Inflammatory macrophage treated with lipopolysaccharide for 4 hours (primary cell): ENCODE measurements at regions not wholly inside any gene's neighbourhood (a gene's known extent, or its start where the extent isn't known, plus 50 kb on each side); places are given as distances from the start of the nearest gene placed in this dataset.

ENCODE experiments used
- DNase-seq: peaks from one replicate; pipeline ENCODE4 v3.0.0-alpha.2; 2020

DNA sequence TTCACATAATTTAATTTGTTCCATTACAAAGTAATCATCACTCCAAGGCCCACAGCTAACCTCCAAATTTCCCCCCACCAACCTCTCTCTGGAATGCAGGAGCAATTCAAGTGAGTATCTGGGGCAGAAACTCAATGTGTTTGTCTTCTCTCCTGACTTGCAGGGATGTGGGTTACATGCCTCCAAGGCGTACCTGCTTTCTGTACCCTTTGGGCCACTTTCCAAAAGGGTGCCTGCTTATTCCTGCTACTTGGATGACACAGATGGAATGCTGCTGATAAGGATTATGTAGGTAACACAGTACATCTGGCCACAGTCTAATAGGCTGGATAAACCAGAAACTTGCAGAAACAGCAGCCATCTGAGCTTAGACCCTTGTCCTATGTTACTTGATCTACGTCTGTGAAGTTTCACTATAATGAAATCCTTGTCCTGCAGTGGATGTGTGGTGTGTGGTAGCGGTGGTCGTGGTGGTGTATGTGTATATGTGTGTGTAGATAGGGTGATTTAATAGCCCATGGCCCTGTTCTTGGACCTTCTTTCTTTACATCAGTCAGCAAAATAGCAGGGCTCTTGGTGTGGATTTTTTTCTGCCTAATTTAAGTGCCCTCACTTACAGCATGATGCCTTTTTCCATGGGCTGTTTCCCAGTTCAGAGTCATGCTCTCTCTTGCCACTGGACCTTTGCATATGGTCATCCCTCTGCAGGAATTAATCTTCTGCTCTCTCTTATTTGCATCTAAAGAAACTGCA lies 175.9 kb downstream of the ZDHHC21 start:
- no peak for DNase-seq

GRCh38 chr9:14516656-14517055 lies 176.6 kb downstream of the ZDHHC21 start:
- DNase-seq: no peak

DNA sequence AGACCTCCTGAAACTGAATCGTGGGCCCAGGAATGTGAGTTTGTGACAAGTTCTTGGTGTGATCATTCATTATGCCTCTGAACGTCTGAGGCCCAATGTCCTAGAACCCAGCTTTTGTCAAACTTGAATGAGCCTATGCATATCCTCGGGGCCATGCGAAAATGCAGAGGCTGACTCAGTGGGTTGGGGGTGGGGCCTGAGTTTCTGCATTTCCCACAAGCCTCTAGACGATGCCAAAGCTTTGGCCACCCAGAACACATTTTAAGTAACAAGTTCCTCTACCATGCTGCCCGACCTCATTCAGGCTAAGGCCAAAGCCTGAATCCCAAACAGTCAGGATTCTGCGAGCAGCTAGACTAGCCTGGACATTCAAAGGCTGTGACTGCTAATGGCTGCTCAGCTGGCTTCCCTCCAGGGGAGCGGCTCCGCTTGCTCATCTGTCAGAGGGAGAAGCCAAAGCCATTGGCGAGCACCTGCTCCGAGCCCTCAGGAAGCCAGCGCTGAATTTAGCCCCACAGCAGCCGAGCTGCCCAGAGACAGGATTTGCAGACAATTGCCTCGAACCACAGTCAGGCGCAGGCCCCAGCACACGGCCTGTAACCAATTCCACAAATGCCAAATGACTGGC lies 177.5 kb downstream of the ZDHHC21 start:
- no peak for DNase-seq

GRCh38 chr9:14515049-14515448 lies 178.2 kb downstream of the ZDHHC21 start:
- no peak for DNase-seq

GRCh38 chr9:14512942-14513341 lies 180.3 kb downstream of the ZDHHC21 start:
- DNase-seq: no peak

GRCh38 chr9:14511452-14511851 lies 181.8 kb downstream of the ZDHHC21 start:
- peak; percentile 48 for DNase-seq

DNA sequence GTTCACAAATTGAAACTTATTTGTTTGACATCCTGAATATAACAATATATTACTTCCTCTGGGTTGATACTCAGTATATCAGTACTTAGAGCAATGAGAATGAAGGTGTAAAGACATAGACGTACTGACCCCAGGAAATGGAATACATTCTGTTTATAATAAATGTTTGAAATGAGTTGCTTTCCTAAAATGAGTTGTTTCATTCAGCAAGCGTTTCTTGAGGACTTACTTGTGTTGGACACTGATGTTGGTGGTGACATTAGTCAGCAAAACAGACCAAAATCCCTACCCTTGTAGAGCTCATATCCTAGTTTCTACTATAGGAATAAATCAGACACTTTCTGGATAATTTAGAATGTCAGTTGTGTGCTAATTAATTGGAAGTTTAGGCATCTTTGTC lies 184.3 kb downstream of the ZDHHC21 start:
- no peak for DNase-seq

DNA sequence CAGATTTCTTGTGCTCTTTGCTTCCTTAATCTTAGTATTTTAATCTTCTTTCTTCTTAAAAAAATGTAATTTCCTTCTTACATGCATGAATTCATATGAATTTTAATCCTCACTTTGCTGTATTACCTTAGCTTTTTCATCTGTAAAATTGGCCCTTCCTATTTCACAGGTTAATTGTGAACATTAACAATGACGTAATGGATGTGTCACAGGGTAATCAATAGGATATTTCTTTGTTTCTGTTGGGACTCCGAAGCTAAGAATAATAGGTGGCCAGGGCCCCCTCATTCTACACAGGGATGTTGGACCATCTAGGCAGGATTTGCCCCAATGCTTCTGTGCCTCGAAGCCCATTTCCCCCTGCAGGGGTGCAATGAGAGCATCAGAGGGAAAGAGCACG lies 187.4 kb upstream of the NFIB start:
- no peak for DNase-seq

DNA sequence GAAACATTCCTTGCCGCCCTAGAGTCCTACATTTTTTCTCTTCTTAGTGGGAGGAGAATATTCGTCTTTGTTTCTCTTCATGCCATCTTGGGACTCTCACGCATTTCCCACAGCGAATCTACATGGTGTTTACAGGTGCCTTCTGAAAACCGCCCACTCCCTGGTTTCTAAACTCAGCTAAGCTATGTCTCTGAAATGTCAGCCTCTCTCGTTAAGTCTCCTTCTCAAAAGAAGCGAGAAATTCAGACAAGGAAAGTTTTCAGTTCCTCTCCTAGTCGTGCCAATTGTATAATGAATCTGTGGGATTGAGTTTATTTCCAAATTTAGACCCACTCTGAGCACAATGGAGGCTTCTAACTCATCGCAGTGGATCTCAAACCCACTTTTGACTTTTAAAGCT lies 186.8 kb upstream of the NFIB start:
- no peak for DNase-seq

DNA sequence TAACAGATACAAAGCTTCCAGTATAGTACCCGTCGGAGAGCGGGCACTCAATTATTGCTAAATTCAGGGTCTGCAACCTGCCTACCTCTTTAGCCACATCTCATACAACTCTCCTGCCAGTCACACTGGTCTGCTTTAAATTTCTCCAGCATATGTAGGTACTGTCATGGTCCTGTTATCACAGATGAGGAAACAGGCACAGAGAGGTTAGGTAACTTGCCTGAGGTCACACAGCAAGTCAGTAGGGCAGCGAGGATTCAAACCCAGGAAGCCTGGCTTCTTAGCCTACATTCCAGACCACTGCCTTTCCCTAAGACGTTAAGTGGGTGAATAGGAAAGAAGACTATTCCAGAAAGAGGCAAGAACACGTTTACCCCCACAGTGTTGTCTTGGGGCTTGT lies 186.0 kb upstream of the NFIB start:
- DNase-seq: no peak

- no peak for DNase-seq
These were observed 184.9 kb upstream of the NFIB start for GRCh38 chr9:14498824-14499223.

DNA sequence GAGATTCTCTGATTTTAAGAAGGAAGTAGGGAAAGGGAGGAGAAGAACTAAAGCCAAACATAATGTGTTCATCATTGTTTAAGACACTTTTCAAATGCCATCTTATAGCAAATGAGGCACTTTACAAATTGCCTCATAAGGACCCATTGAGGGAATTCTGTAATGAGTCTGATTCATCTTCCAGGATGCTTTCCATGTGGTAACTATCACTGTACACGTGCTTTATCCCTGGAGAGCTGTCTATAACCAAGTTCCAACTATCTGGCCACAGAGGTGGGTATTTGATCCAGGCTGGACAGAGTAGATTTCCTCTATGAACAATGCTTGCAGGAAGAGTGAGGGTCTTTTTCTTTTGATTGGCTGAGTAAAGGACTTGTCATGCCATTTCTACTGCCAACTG lies 183.5 kb upstream of the NFIB start:
- DNase-seq: no peak

GRCh38 chr9:14488421-14489190 lies 174.7 kb upstream of the NFIB start:
- DNase-seq: no peak

- DNase-seq: no peak
These were observed 173.7 kb upstream of the NFIB start for GRCh38 chr9:14487547-14488185.

GRCh38 chr9:14485366-14485765 lies 171.4 kb upstream of the NFIB start:
- DNase-seq: no peak

DNA sequence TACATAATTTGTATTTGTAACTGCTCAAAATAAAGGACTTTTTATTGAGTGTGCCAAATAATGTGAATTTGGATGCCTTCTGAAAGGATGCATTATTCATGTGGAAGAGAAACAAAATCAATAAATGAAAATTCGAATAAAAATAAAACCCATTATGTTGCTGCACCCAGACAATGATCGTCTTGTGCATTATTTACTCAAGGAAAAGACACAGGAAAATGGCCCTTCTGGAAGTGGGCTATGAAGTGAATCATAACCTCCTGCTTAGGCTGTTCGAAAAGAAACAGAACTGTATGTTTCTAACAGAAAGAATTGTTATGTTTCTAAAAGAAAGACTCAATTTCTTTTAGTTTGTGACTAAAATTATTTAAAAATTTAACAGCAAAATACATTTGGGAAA lies 168.9 kb upstream of the NFIB start:
- DNase-seq: no peak

DNA sequence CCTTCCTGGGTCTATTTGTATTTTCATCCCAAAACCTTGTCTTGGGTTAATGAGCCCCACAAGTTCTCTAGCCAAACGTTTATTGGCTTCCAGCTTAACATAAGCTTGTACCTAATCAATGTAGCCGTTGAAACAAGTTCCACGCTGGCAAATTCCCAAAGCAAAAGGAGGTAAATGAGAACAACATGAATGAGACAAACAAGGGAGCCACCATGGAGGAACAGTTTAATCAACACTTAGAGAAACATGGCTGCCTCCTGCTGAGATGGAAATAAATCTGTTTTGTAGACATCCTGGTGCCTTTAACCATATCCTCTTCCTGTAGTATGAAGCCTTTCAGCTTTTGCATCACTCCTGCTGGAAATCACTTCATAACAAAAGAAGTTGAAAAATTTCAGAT lies 166.6 kb upstream of the NFIB start:
- DNase-seq: no peak

DNA sequence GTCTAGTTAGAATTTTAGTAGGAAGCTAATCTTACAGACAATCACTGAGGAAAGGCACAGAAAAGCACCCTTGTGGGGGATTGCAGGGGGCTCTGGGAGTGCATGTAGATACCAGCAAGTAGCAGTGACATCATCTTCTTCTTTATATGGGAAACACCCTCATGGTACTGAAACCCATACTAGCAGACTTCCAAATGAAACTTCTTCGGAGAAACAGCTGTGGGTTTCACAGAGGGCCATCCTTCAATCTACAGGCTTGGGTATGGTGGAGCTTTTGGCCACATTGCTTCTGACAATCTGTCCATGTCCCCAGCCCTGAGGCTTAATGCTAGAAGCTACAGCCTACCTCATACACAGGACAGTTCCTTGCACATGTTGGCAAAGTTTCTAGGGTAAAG lies 165.2 kb upstream of the NFIB start:
- DNase-seq: no peak

GRCh38 chr9:14478175-14479162 lies 164.5 kb upstream of the NFIB start:
- no peak for DNase-seq

GRCh38 chr9:14471041-14471440 lies 157.1 kb upstream of the NFIB start:
- DNase-seq: no peak

DNA sequence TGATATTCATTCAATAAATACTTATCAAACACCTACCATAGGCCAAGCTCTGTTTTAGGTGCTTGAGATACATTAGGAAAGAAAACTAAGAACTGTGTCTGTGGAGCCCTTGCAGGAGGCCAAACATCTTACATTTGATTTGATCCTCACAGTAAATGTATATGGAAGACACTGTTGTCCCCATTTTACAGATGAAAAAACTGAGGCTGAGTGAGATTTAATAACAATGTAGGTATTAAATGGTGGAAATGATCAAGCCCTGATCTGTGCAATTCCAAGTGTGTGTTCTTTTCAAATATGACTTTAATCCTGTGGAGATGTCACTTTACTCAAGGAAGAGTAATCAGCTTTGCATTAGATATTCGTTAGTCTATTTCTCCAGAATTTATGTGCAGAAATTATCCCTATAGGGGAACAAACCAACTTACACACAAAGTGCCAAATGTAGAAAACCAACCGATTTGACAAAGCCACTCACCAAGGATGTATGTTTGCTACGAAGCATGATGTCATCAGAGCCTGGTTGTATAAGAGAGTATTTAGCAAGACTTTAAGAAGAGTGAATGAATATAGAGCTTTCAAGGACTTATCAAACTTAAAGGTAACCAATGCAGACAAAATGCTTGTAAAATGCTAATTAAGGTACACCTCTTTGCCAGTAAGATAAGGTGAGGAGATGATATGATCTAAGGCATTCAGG lies 153.9 kb upstream of the NFIB start:
- no peak for DNase-seq

DNA sequence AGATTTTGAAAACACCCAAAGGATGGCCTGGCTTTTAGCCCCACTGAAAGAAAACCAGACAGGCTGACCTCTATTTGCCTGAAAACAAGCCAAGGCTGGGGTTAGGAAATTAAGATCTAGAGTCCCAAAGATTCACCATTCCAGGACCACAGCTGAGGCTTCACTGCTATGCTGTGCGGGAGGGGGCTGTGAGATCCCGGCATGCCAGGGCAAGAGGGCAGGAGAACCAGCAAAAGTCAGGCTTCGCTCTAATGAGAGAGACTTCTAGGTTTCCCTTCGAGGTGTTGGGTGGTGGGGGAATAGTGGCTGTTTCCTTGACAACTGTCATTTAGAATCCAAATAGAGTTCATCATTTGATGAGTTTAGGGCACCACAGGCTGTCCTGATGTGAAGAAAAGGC lies 152.9 kb upstream of the NFIB start:
- no peak for DNase-seq
